ENCODE measurements at regions not wholly inside any gene's neighbourhood (a gene's known extent, or its start where the extent isn't known, plus 50 kb on each side); places are given as distances from the start of the nearest gene placed in this dataset.

- FAIRE-seq, result no peak
- in situ Hi-C loops (cut with MboI) (no loop called here), intact Hi-C loops (cut with micrococcal nuclease) (no loop called here)
These were observed 154.0 kb downstream of the ANXA2 start for GRCh38 chr15:60243769-60244168.

DNA sequence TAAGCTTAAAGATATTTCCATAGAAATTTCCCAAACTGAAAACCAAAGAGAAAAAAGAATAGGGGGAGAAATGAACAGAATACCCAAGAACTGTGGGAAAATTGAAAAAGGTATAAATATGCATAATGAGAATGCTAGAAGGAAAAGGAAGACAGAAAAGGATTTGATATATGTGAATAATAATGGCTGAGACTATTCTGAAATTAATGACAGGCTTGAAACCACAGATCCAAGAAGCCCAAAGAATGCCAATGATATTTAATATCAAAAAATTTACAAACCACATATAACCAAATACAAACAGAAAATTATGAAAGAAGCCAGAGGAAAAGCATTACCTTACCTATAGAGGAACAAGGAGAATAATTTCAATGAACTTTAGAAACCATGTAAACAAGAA lies 153.0 kb downstream of the ANXA2 start:
- Histone ChIP-seq H3K4me3 (no peak overlapping the region), H4K20me1 (replicated peaks; ENCODE audit: control insufficient read depth, insufficient read depth, low read length) (no peaks in the 10 kb centered on the region), H3K36me3 (ENCODE audit: control insufficient read depth, insufficient read depth, low read length) (no peaks in the 10 kb centered on the region), H3K9me3 (replicated peaks; ENCODE audit: control insufficient read depth, insufficient read depth, low read depth, low read length) (no peaks in the 10 kb centered on the region), H3K4me2 (ENCODE audit: insufficient read depth, low read length) (no peak overlapping the region), H2AFZ (ENCODE audit: low read depth, low read length) (no peak overlapping the region), H3K9ac (ENCODE audit: insufficient read depth in 1 of 2, low read depth in 2 of 2, low read length in 2 of 2) (no peak overlapping the region), H3K27ac (ENCODE audit: extremely low read depth, low read depth, low read length) (no peak overlapping the region), H3K9me1 (ENCODE audit: control insufficient read depth, insufficient read depth, low read length) (no peaks in the 10 kb centered on the region), H3K4me1 (replicated peaks in 1 of 2; ENCODE audit: control insufficient read depth in 2 of 2, insufficient read depth in 2 of 2, low read length in 2 of 2) (no peaks in the 10 kb centered on the region), H3K79me2 (ENCODE audit: control insufficient read depth, insufficient read depth, low read length) (no peaks in the 10 kb centered on the region), H3K27me3 (ENCODE audit: control insufficient read depth in 2 of 2, insufficient read depth in 2 of 2, low read length in 2 of 2) (peaks cover 0 to 2% of the 10 kb centered on the region in 2 experiments; a peak in 1 of 5 replicates)
- in situ Hi-C loops (cut with MboI), result no loop called here
- DNase-seq (ENCODE audit: extremely low read depth in 1 of 4, low spot score in 3 of 4) (no peak), ATAC-seq (no peak), FAIRE-seq (no peak)
- BruUV-seq (replicated peaks), result no TSS peak
- ChIA-PET POLR2A (no interaction called here), CTCF (ENCODE audit: low intra/inter-chr PET ratio) (no interaction called here)
- intact Hi-C loops (cut with micrococcal nuclease), result no loop called here
- no peak for TF ChIP-seq ZFP91 (CRISPR knock-in tag; IDR thresholded peaks at IDR 0.05)
- no peak for TF ChIP-seq AFF1 (IDR thresholded peaks at IDR 0.05; ENCODE audit: low read depth in 1 of 2, partially characterized antibody in 2 of 2)
- no peak for TF ChIP-seq SMARCA5 (IDR thresholded peaks at IDR 0.05)
- TF ChIP-seq RBM14 (IDR thresholded peaks at IDR 0.05; ENCODE audit: borderline replicate concordance, insufficient read depth, low read depth, low read length), result no peak
- TF ChIP-seq ZNF212 (CRISPR knock-in tag; IDR thresholded peaks at IDR 0.05), result no peak
- no peak for TF ChIP-seq EWSR1 (IDR thresholded peaks at IDR 0.05; ENCODE audit: borderline replicate concordance, low read depth, partially characterized antibody)
- TF ChIP-seq ZNF766 (CRISPR knock-in tag; conservative IDR thresholded peaks at IDR 0.05), result no peak
- no peak for TF ChIP-seq ETV5 (CRISPR knock-in tag; IDR thresholded peaks at IDR 0.05; ENCODE audit: low read depth)
- no peak for TF ChIP-seq CREB1 (IDR thresholded peaks at IDR 0.05)
- TF ChIP-seq CREB1 (CRISPR knock-in tag; IDR thresholded peaks at IDR 0.05), result no peak
- TF ChIP-seq SNAPC5 (CRISPR knock-in tag; IDR thresholded peaks at IDR 0.05), result no peak
- no peak for TF ChIP-seq MCM3 (IDR thresholded peaks at IDR 0.05)

More at GRCh38 chr15:60243769-60244168, 154.0 kb downstream of the ANXA2 start:
- Histone ChIP-seq H3K9me3 (replicated peaks; ENCODE audit: control insufficient read depth, insufficient read depth, low read depth, low read length) (no peaks in the 10 kb centered on the region), H3K9me1 (ENCODE audit: control insufficient read depth, insufficient read depth, low read length) (no peaks in the 10 kb centered on the region), H3K79me2 (ENCODE audit: control insufficient read depth, insufficient read depth, low read length) (no peaks in the 10 kb centered on the region), H2AFZ (ENCODE audit: low read depth, low read length) (no peak overlapping the region), H3K27ac (ENCODE audit: extremely low read depth, low read depth, low read length) (no peak overlapping the region), H3K36me3 (ENCODE audit: control insufficient read depth, insufficient read depth, low read length) (no peaks in the 10 kb centered on the region), H3K27me3 (ENCODE audit: control insufficient read depth in 2 of 2, insufficient read depth in 2 of 2, low read length in 2 of 2) (peaks cover 0 to 2% of the 10 kb centered on the region in 2 experiments; a peak in 1 of 5 replicates), H3K9ac (ENCODE audit: insufficient read depth in 1 of 2, low read depth in 2 of 2, low read length in 2 of 2) (no peak overlapping the region), H3K4me1 (replicated peaks in 1 of 2; ENCODE audit: control insufficient read depth in 2 of 2, insufficient read depth in 2 of 2, low read length in 2 of 2) (no peaks in the 10 kb centered on the region), H3K4me2 (ENCODE audit: insufficient read depth, low read length) (no peak overlapping the region), H3K4me3 (no peak overlapping the region), H4K20me1 (replicated peaks; ENCODE audit: control insufficient read depth, insufficient read depth, low read length) (no peaks in the 10 kb centered on the region)
- ChIA-PET POLR2A (no interaction called here), CTCF (ENCODE audit: low intra/inter-chr PET ratio) (no interaction called here)
- ATAC-seq, result no peak
- TF ChIP-seq RBFOX2 (IDR thresholded peaks at IDR 0.05; ENCODE audit: low read depth, low read length), result no peak
- BruUV-seq (replicated peaks), result no TSS peak
- WGBS (ENCODE audit: insufficient coverage, low coverage, missing lambda C conversion rate), result 0% methylated on average over 4 of the region's 4 CpGs
- no peak for DNase-seq (ENCODE audit: extremely low read depth in 1 of 4, low spot score in 3 of 4)

Measured in K562 (cell line).